Activated naive CD4-positive, alpha-beta T cell treated with anti-CD3 and anti-CD28 coated beads, Interleukin-2, amount 50 U/mL, for 24 hours (primary cell): ENCODE measurements at regions not wholly inside any gene's neighbourhood (a gene's known extent, or its start where the extent isn't known, plus 50 kb on each side); places are given as distances from the start of the nearest gene placed in this dataset.

Experiments
- H3K27ac Mint-ChIP-seq: one replicate; pipeline ENCODE4 v1.8.0; 2021; ENCODE audit warnings: mild to moderate bottlenecking, mixed read lengths
- H3K27me3 Mint-ChIP-seq: one replicate; pipeline ENCODE4 v1.8.0; 2021; ENCODE audit warnings: mixed read lengths
- H3K36me3 Mint-ChIP-seq: one replicate; pipeline ENCODE4 v1.8.0; 2021; ENCODE audit warnings: mixed read lengths
- H3K4me1 Mint-ChIP-seq: one replicate; pipeline ENCODE4 v1.8.0; 2021; ENCODE audit warnings: mixed read lengths
- H3K4me3 Mint-ChIP-seq: one replicate; pipeline ENCODE4 v1.8.0; 2021; ENCODE audit warnings: mild to moderate bottlenecking, mixed read lengths
- H3K9me3 Mint-ChIP-seq: one replicate; pipeline ENCODE4 v1.8.0; 2021; ENCODE audit warnings: mixed read lengths

DNA sequence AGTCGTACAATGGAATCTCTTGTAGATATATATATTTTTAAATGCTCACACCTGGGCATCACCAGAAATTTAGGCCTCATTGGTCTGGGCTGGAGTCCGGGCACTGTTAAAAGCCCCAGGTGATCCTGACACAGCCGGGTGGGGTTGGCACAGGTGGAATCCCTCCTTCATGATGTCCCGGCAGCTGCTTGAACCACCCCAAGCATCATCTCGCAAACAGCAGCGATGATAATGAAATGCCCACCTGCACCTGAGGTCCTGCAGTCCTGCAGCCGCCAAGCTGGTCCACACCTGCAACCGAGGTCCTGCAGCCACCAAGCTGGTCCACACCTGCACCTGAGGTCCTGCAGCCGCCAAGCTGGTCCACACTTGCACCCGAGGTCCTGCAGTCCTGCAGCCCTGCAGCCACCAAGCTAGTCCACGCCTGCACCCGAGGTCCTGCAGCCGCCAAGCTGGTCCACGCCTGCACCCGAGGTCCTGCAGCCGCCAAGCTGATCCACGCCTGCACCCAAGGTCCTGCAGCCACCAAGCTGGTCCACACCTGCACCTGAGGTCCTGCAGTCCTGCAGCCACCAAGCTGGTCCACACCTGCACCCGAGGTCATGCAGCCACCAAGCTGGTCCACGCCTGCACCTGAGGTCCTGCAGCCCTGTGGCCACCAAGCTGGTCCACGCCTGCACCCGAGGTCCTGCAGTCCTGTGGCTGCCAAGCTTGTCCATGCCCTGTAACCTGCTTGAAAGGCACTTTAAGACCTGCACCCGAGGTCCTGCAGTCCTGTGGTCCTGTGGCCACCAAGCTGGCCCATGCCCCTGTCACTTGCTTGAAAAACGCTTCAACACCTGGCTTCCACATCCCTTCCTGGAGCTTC, 261.2 kb downstream of the DLL1 start:
- H3K4me1 Mint-ChIP-seq = no peaks in the 10 kb centered on the region
- H3K4me3 Mint-ChIP-seq = no peak overlapping the region
- H3K27me3 Mint-ChIP-seq = no peaks in the 10 kb centered on the region
- no peak overlapping the region for H3K27ac Mint-ChIP-seq
- peaks cover 5% of the 10 kb centered on the region for H3K9me3 Mint-ChIP-seq
- H3K36me3 Mint-ChIP-seq = peaks cover 5% of the 10 kb centered on the region

- Mint-ChIP-seq H3K4me1 (no peaks in the 10 kb centered on the region), H3K9me3 (peaks cover 5% of the 10 kb centered on the region), H3K4me3 (no peak overlapping the region), H3K36me3 (peaks cover 5% of the 10 kb centered on the region), H3K27me3 (no peaks in the 10 kb centered on the region), H3K27ac (no peak overlapping the region)
These were observed 262.1 kb downstream of the DLL1 start for GRCh38 chr6:170028629-170029345.

GRCh38 chr6:170027647-170028043, 263.2 kb downstream of the DLL1 start:
- Mint-ChIP-seq H3K36me3 (no peaks in the 10 kb centered on the region), H3K4me1 (no peaks in the 10 kb centered on the region), H3K9me3 (no peaks in the 10 kb centered on the region), H3K4me3 (no peak overlapping the region), H3K27me3 (no peaks in the 10 kb centered on the region), H3K27ac (peak overlapping the region; percentile 71)

GRCh38 chr6:170026751-170027646, 263.9 kb downstream of the DLL1 start:
- Mint-ChIP-seq H3K9me3 (no peaks in the 10 kb centered on the region), H3K27me3 (no peaks in the 10 kb centered on the region), H3K4me1 (no peaks in the 10 kb centered on the region), H3K27ac (peak overlapping the region; percentile 71), H3K36me3 (no peaks in the 10 kb centered on the region), H3K4me3 (no peak overlapping the region)

- H3K9me3 Mint-ChIP-seq = no peaks in the 10 kb centered on the region
- H3K4me3 Mint-ChIP-seq = no peak overlapping the region
- H3K36me3 Mint-ChIP-seq = no peaks in the 10 kb centered on the region
- H3K4me1 Mint-ChIP-seq = no peaks in the 10 kb centered on the region
- H3K27ac Mint-ChIP-seq = no peak overlapping the region
- H3K27me3 Mint-ChIP-seq = no peaks in the 10 kb centered on the region
These were observed 264.7 kb downstream of the DLL1 start for GRCh38 chr6:170025935-170026750.

- Mint-ChIP-seq H3K9me3 (no peaks in the 10 kb centered on the region), H3K4me3 (no peak overlapping the region), H3K27me3 (no peaks in the 10 kb centered on the region), H3K36me3 (no peaks in the 10 kb centered on the region), H3K27ac (no peak overlapping the region), H3K4me1 (no peaks in the 10 kb centered on the region)
These were observed 265.5 kb downstream of the DLL1 start for GRCh38 chr6:170025341-170025911.

- H3K4me1 Mint-ChIP-seq = no peaks in the 10 kb centered on the region
- H3K27ac Mint-ChIP-seq = no peak overlapping the region
- no peak overlapping the region for H3K4me3 Mint-ChIP-seq
- H3K36me3 Mint-ChIP-seq = no peaks in the 10 kb centered on the region
- no peaks in the 10 kb centered on the region for H3K9me3 Mint-ChIP-seq
- no peaks in the 10 kb centered on the region for H3K27me3 Mint-ChIP-seq
These were observed 265.9 kb downstream of the DLL1 start for GRCh38 chr6:170024940-170025339.

DNA sequence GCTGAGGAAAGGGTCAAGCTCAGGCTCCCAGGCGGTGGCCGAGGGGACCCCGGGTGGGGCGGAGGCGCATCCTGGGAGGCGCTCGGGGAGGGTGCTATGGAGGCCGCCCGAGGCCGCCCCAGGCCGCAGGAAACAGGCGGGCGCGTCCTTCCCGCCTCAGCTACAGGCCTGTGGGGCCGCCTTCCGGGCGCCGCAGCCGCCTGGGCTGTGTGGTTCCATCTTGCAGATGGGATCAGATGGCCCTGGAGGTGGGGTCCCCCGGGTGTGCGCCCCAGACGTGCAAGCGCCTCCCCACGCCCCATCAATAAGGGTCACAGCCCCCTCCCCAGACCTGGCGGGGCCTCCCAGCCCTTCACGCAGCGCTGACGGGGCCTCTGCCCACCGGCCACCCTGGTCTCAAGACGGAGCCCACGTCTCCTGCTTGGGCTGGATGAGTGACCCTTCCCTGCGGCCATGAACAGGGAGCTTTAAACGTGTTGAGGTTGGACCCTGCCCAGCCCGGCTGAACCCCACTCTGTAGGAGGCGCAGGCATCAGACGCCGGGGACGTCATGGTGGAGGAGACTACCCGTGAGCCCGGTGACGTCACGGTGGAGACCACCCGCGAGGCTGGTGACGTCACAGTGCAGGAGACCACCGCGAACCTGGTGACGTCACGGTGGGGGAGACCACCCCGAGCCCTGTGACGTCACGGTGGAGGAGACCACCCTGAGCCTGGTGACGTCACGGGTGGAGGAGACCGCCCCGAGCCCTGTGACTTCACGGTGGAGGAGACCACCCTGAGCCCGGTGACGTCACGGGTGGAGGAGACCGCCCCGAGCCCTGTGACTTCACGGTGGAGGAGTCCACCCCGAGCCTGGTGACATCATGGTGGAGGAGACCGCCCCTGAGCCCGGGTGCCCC, 267.0 kb downstream of the DLL1 start:
- Mint-ChIP-seq H3K27me3 (no peaks in the 10 kb centered on the region), H3K4me3 (no peak overlapping the region)

GRCh38 chr6:170022827-170023619, 267.9 kb downstream of the DLL1 start:
- H3K36me3 Mint-ChIP-seq = no peaks in the 10 kb centered on the region
- no peak overlapping the region for H3K4me3 Mint-ChIP-seq
- H3K4me1 Mint-ChIP-seq = no peaks in the 10 kb centered on the region
- H3K27ac Mint-ChIP-seq = no peak overlapping the region
- peaks cover 3% of the 10 kb centered on the region for H3K27me3 Mint-ChIP-seq
- H3K9me3 Mint-ChIP-seq = no peaks in the 10 kb centered on the region

More for the DNA sequence above, 267.0 kb downstream of the DLL1 start:
- H3K27ac Mint-ChIP-seq = no peak overlapping the region
- H3K9me3 Mint-ChIP-seq = no peaks in the 10 kb centered on the region
- H3K4me1 Mint-ChIP-seq = no peaks in the 10 kb centered on the region
- H3K36me3 Mint-ChIP-seq = no peaks in the 10 kb centered on the region

DNA sequence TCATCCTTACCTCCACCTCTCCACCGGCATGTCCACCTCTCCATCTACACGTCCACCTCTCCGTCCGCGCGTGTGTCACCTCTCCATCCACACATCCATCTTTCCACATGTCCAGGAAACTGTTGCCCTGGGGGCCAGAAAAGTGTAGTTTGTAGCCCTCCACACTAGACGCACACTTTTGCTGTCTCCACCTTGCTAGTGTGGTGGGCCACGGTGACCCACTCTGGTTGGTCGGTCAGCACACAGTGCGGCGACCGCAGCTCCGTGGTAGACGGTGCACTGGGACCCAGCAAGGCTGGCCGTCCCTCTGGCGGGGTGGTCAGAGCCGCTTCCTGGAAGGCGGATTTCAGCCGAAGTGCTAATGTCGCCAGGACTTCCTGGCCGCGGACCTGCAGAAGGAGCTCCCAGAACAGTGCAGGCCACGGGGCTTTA, 268.6 kb downstream of the DLL1 start:
- Mint-ChIP-seq H3K4me1 (no peaks in the 10 kb centered on the region), H3K9me3 (no peaks in the 10 kb centered on the region), H3K4me3 (no peak overlapping the region), H3K36me3 (no peaks in the 10 kb centered on the region), H3K27me3 (peaks cover 3% of the 10 kb centered on the region), H3K27ac (no peak overlapping the region)

DNA sequence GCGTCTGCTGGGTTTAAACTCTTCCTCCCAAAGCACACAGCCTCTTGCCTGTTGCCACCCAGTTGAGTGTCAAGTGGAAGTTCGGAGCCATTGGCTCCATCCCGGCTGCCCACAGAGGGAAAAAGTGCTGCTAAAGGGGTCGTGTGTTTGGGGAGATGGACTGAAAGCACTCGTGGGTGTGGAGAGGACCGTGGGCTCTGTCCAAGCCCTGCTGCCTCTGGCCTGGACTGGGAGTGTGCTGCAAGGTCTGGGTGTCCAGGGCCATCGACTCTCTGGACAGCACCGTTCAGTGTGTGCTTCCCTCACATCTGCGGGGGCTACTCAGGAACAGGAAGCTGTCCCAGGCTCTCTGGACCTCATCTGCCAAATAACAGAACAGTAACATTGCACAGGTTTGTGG, 269.3 kb downstream of the DLL1 start:
- Mint-ChIP-seq H3K9me3 (no peaks in the 10 kb centered on the region), H3K4me3 (no peak overlapping the region), H3K27ac (no peak overlapping the region), H3K4me1 (no peaks in the 10 kb centered on the region), H3K27me3 (peaks cover 3% of the 10 kb centered on the region), H3K36me3 (no peaks in the 10 kb centered on the region)

DNA sequence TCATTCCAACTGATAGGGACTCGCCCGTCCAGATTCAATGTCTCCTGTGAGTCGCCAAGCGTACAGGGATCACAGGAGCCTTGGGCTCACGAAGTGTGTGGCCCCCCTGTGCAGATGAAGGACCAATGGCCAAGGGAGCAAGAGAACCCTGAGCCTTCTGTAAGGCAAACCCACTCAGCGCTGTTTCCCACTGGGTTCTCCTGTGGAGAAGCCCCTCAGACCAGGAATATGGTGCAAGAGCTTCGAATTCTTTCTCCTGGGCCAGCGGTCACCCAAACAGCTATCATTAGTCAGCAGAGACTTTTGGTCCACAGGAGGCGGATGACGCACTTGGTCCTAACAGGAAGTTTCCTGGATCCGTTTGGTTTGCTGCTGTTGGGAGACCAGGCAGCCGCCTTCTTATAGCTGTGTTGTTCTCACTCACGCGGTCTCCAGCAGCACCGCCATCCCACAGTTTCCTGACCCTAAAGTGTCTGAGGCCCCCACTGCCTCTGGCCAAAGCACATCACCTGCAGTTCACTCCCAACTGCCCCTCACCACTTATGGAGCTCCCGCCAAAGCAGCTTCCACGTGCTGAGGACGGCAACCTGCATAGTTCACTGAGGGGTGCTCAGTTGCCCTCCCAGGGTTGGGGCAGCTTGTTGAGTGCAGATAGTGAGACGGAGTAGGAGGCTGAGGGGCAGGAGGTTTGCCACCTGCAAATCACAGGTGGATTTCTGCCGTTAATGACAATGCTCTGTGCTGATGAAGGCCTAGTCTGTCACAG, 268.6 kb downstream of the ERMARD start:
- Mint-ChIP-seq H3K9me3 (no peaks in the 10 kb centered on the region), H3K36me3 (no peaks in the 10 kb centered on the region), H3K27ac (no peak overlapping the region), H3K27me3 (peaks cover 3% of the 10 kb centered on the region), H3K4me1 (no peaks in the 10 kb centered on the region), H3K4me3 (no peak overlapping the region)
